ENCODE measurements at regions not wholly inside any gene's neighbourhood (a gene's known extent, or its start where the extent isn't known, plus 50 kb on each side); places are given as distances from the start of the nearest gene placed in this dataset.
"Not testable (repeated sequence)": the region's sequence is repeated elsewhere in the genome, so short reads cannot be mapped to it uniquely, and the experiment has no call there.

GRCh38 chr6:112464901-112465665, 118.0 kb downstream of the RFPL4B start:
- DNase-seq: no peak

- DNase-seq: no peak
Observed at GRCh38 chr6:112466373-112467151, 119.4 kb downstream of the RFPL4B start.

GRCh38 chr6:112468359-112468758, 121.2 kb downstream of the RFPL4B start:
- DNase-seq: no peak

- no peak for DNase-seq
Observed at GRCh38 chr6:112469306-112469705, 122.2 kb downstream of the RFPL4B start.

GRCh38 chr6:112470376-112470775, 123.2 kb downstream of the RFPL4B start:
- no peak for DNase-seq

- DNase-seq: no peak
Observed at GRCh38 chr6:112470950-112471349, 123.8 kb downstream of the RFPL4B start.

- no peak for DNase-seq
Observed at GRCh38 chr6:112475083-112475482, 128.0 kb downstream of the RFPL4B start.

GRCh38 chr6:112477125-112477524, 130.0 kb downstream of the RFPL4B start:
- no peak for DNase-seq

GRCh38 chr6:112478036-112478435, 130.9 kb downstream of the RFPL4B start:
- no peak for DNase-seq

GRCh38 chr6:112479975-112480374, 132.8 kb downstream of the RFPL4B start:
- not testable (repeated sequence) for DNase-seq

GRCh38 chr6:112480553-112480952, 133.4 kb downstream of the RFPL4B start:
- no peak for DNase-seq

- no peak for DNase-seq
Observed at GRCh38 chr6:112481211-112481610, 134.1 kb downstream of the RFPL4B start.

GRCh38 chr6:112482373-112482772, 135.2 kb downstream of the RFPL4B start:
- DNase-seq: no peak

GRCh38 chr6:112485120-112485826, 138.1 kb downstream of the RFPL4B start:
- no peak for DNase-seq

GRCh38 chr6:112485827-112486212, 138.7 kb downstream of the RFPL4B start:
- no peak for DNase-seq

GRCh38 chr6:112486454-112486853, 139.3 kb downstream of the RFPL4B start:
- no peak for DNase-seq

- DNase-seq: no peak
Observed at GRCh38 chr6:112488238-112488637, 141.1 kb downstream of the RFPL4B start.

GRCh38 chr6:112501705-112502104, 154.6 kb downstream of the RFPL4B start:
- DNase-seq: peak; percentile 70

- no peak for DNase-seq
Observed at GRCh38 chr6:112502351-112503090, 155.4 kb downstream of the RFPL4B start.

- no peak for DNase-seq
Observed at GRCh38 chr6:112503091-112503596, 156.0 kb downstream of the RFPL4B start.

- DNase-seq: no peak
Observed at GRCh38 chr6:112504621-112505020, 157.5 kb downstream of the RFPL4B start.

GRCh38 chr6:112511441-112511840, 164.3 kb downstream of the RFPL4B start:
- no peak for DNase-seq

Measured in renal pelvis (tissue), 1 donor.